Nucleus accumbens (tissue), 56 donors: ENCODE measurements at regions not wholly inside any gene's neighbourhood (a gene's known extent, or its start where the extent isn't known, plus 50 kb on each side); places are given as distances from the start of the nearest gene placed in this dataset.

Source experiments
- DNase-seq, 56 donors: peaks; one replicate each; lab custom pipeline; 2025; lab: John Stamatoyannopoulos, UW

- no peak for DNase-seq
Measured at GRCh38 chr1:98482611-98483010, 178.9 kb upstream of the SNX7 start.

- no peak for DNase-seq
Measured at GRCh38 chr1:98480271-98480670, 181.2 kb upstream of the SNX7 start.

- no peak for DNase-seq
Measured at GRCh38 chr1:98478121-98478520, 183.4 kb upstream of the SNX7 start.

GRCh38 chr1:98472878-98473277 is 188.6 kb upstream of the SNX7 start:
- DNase-seq = no peak

GRCh38 chr1:98471633-98472032 is 189.9 kb upstream of the SNX7 start:
- DNase-seq = no peak

- no peak for DNase-seq
Measured at GRCh38 chr1:98468111-98468717, 193.3 kb upstream of the SNX7 start.

GRCh38 chr1:98467586-98467985 is 193.9 kb upstream of the SNX7 start:
- DNase-seq = no peak

- no peak for DNase-seq
Measured at GRCh38 chr1:98467122-98467521, 194.4 kb upstream of the SNX7 start.

- DNase-seq = no peak
Measured at GRCh38 chr1:98461873-98462385, 199.6 kb upstream of the SNX7 start.

GRCh38 chr1:98460136-98460535 is 201.4 kb upstream of the SNX7 start:
- no peak for DNase-seq

- DNase-seq = no peak
Measured at GRCh38 chr1:98459486-98459870, 202.0 kb upstream of the SNX7 start.

GRCh38 chr1:98458511-98459485 is 202.7 kb upstream of the SNX7 start:
- no peak for DNase-seq

GRCh38 chr1:98457248-98457647 is 204.3 kb upstream of the SNX7 start:
- no peak for DNase-seq

GRCh38 chr1:98454666-98455065 is 206.9 kb upstream of the SNX7 start:
- DNase-seq = no peak

GRCh38 chr1:98453066-98453465 is 208.5 kb upstream of the SNX7 start:
- DNase-seq = no peak

- DNase-seq = no peak
Measured at GRCh38 chr1:98452162-98452561, 209.4 kb upstream of the SNX7 start.

GRCh38 chr1:98441281-98441680 is 220.2 kb upstream of the SNX7 start:
- DNase-seq = no peak

GRCh38 chr1:98439471-98439870 is 222.1 kb upstream of the SNX7 start:
- no peak for DNase-seq

GRCh38 chr1:98437540-98437939 is 224.0 kb upstream of the SNX7 start:
- DNase-seq = no peak

GRCh38 chr1:98437011-98437410 is 224.5 kb upstream of the SNX7 start:
- no peak for DNase-seq

GRCh38 chr1:98429965-98430443 is 231.5 kb upstream of the SNX7 start:
- no peak for DNase-seq

GRCh38 chr1:98428864-98429263 is 232.7 kb upstream of the SNX7 start:
- DNase-seq = no peak
